ENCODE measurements at regions not wholly inside any gene's neighbourhood (a gene's known extent, or its start where the extent isn't known, plus 50 kb on each side); places are given as distances from the start of the nearest gene placed in this dataset.

DNA sequence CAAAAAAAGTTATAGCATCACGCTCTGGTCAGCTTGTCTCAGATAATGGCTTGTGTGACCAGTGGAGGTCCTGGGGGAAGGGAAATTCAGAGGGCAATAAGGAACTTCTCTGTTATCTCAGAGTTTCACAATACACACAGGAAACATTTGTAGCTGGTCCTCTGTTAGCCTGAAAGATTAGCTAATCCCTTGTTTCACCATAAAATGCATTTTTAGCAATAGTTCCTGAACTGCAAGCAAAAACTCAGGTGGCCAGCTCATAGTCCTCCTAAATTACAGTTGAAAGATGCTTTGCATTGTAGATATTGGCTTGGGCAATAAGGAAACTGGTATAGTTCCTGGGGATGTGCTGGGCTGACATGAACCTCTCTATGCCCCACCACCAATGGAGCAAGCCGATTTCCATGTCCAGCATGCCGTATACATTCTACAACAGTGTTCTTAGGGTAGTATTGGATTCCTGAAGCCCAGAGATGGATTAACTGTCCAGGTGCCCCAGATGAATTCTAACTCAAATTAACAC lies 141.5 kb upstream of the TBL1XR1 start (continued):
- TF ChIP-seq ZBTB3 (CRISPR knock-in tag; IDR thresholded peaks at IDR 0.05; ENCODE audit: borderline replicate concordance, low read depth) (no peak), ZNF607 (CRISPR knock-in tag; IDR thresholded peaks at IDR 0.05; ENCODE audit: borderline replicate concordance) (no peak), ZNF788 (CRISPR knock-in tag; IDR thresholded peaks at IDR 0.05; ENCODE audit: borderline replicate concordance) (no peak; the same call in 1 of the 2 replicates), MEF2D (CRISPR knock-in tag; IDR thresholded peaks at IDR 0.05) (no peak; the same call in 1 of the 2 replicates), PREB (CRISPR knock-in tag; IDR thresholded peaks at IDR 0.05) (no peak), ZKSCAN8 (CRISPR knock-in tag; IDR thresholded peaks at IDR 0.05; ENCODE audit: borderline replicate concordance) (peak; percentile 75; the same call in 1 of the 2 replicates), PHF8 (CRISPR knock-in tag; IDR thresholded peaks at IDR 0.05) (no peak), ZNF562 (CRISPR knock-in tag; IDR thresholded peaks at IDR 0.05; ENCODE audit: borderline replicate concordance) (no peak), GTF3A (CRISPR knock-in tag; conservative IDR thresholded peaks at IDR 0.05) (no peak), ZBED4 (CRISPR knock-in tag; IDR thresholded peaks at IDR 0.05; ENCODE audit: borderline replicate concordance) (no peak), PHF21A (CRISPR knock-in tag; IDR thresholded peaks at IDR 0.05) (peak; percentile 77; the same call in 1 of the 2 replicates), NFYC (CRISPR knock-in tag; IDR thresholded peaks at IDR 0.05) (peak; percentile 10; the same call in 1 of the 2 replicates), ZNF780A (CRISPR knock-in tag; IDR thresholded peaks at IDR 0.05) (no peak), NFIC (IDR thresholded peaks at IDR 0.05; ENCODE audit: low read length) (peak; percentile 81), RAD51 (IDR thresholded peaks at IDR 0.05; ENCODE audit: borderline replicate concordance) (no peak), ZNF619 (CRISPR knock-in tag; IDR thresholded peaks at IDR 0.05) (no peak), KMT2B (CRISPR knock-in tag; IDR thresholded peaks at IDR 0.05) (no peak), BRD4 (CRISPR knock-in tag; IDR thresholded peaks at IDR 0.05) (no peak), NRL (CRISPR knock-in tag; IDR thresholded peaks at IDR 0.05; ENCODE audit: borderline replicate concordance) (no peak), ZNF550 (CRISPR knock-in tag; IDR thresholded peaks at IDR 0.05; ENCODE audit: borderline replicate concordance) (no peak), TEAD3 (CRISPR knock-in tag; optimal IDR thresholded peaks at IDR 0.05; ENCODE audit: borderline replicate concordance) (peak; percentile 46), SNAPC5 (CRISPR knock-in tag; IDR thresholded peaks at IDR 0.05; ENCODE audit: borderline replicate concordance) (no peak), NCOA1 (CRISPR knock-in tag; IDR thresholded peaks at IDR 0.05) (no peak), ZNF644 (CRISPR knock-in tag; IDR thresholded peaks at IDR 0.05; ENCODE audit: low read depth) (peak; percentile 78; the same call in 1 of the 2 replicates), ARNTL (CRISPR knock-in tag; IDR thresholded peaks at IDR 0.05) (0 out of 2 replicates have a peak, but pooled peaks have one; percentile 24), HDAC1 (CRISPR knock-in tag; IDR thresholded peaks at IDR 0.05) (peak; percentile 46; the same call in 1 of the 2 replicates), TOE1 (CRISPR knock-in tag; IDR thresholded peaks at IDR 0.05) (no peak), FOXK2 (IDR thresholded peaks at IDR 0.05) (0 out of 2 replicates have a peak, but pooled peaks have one; percentile 25), HMG20A (CRISPR knock-in tag; IDR thresholded peaks at IDR 0.05; ENCODE audit: borderline replicate concordance) (peak; percentile 86; the same call in 1 of the 2 replicates), HOXA3 (CRISPR knock-in tag; IDR thresholded peaks at IDR 0.05) (peak; percentile 61)
